SK-N-SH (cell line): ENCODE measurements at regions not wholly inside any gene's neighbourhood (a gene's known extent, or its start where the extent isn't known, plus 50 kb on each side); places are given as distances from the start of the nearest gene placed in this dataset.

Experiments
- CTCF ChIA-PET: fragments of 300-600, 350-600 bp; formaldehyde crosslinking; extraction: SDS; loops from one replicate; lab custom pipeline; 2021; lab: Yijun Ruan, JAX
- POLR2A ChIA-PET: fragments of 350-600 bp; sonication (Branson Sonifier 250); formaldehyde crosslinking; extraction: SDS; loops from one replicate; lab custom pipeline; 2020; ENCODE audit warnings: antibody characterized with exemption, inconsistent platforms; lab: Yijun Ruan, JAX
- DNase-seq: peaks from one replicate; pipeline ENCODE4 v3.0.0; 2012
- H2AFZ ChIP-seq: fragments of 200-600 bp; sonication (generic); 2 replicates; pipeline ENCODE4 v1.8.1; 2016; ENCODE audit warnings: antibody characterized with exemption, mild to moderate bottlenecking, low read depth
- H3F3A ChIP-seq: fragments of 200-600 bp; sonication (generic); replicated peaks from 2 replicates; pipeline ENCODE3; 2016; ENCODE audit warnings: antibody characterized with exemption, mild to moderate bottlenecking; ENCODE audit not compliant: insufficient read depth
- H3K27ac ChIP-seq, 2 experiments: fragments of 200-500 bp in 1 of 2; fragments of 200-600 bp in 1 of 2; sonication (Bioruptor generic) in 1 of 2; sonication (generic), shearing (Covaris generic) in 1 of 2; 2 replicates each; pipeline versions ENCODE4 v1.5.1 to v1.6.1; 2014 to 2016; ENCODE audit warnings: low read depth in 2 of 2, inconsistent platforms in 1 of 2, low read length in 1 of 2, mild to moderate bottlenecking in 1 of 2, mixed read lengths in 1 of 2
- H3K27me3 ChIP-seq: fragments of 200-600 bp; sonication (generic), shearing (Covaris generic); 2 replicates; pipeline ENCODE4 v1.6.1; 2016; ENCODE audit warnings: mixed run types; ENCODE audit not compliant: insufficient read depth
- H3K36me3 ChIP-seq, 2 experiments: fragments of 200-500 bp in 1 of 2; fragments of 200-600 bp in 1 of 2; sonication (Bioruptor generic) in 1 of 2; sonication (generic) in 1 of 2; replicated peaks in 1 of 2; 2 replicates each; pipeline versions ENCODE3 to v1.5.1; 2014 to 2016; ENCODE audit warnings: low read length in 1 of 2, mild to moderate bottlenecking in 1 of 2; ENCODE audit not compliant: insufficient read depth in 2 of 2, control insufficient read depth in 1 of 2
- H3K4me1 ChIP-seq, 2 experiments: fragments of 200-500 bp in 1 of 2; fragments of 200-600 bp in 1 of 2; sonication (Bioruptor generic) in 1 of 2; sonication (generic), shearing (Covaris generic) in 1 of 2; 2 replicates each; pipeline versions ENCODE4 v1.5.1 to v1.6.1; 2014 to 2016; ENCODE audit warnings: low read depth in 1 of 2, low read length in 1 of 2, mixed run types in 1 of 2; ENCODE audit not compliant: insufficient read depth in 2 of 2, control insufficient read depth in 1 of 2
- H3K4me2 ChIP-seq: fragments of 200-600 bp; sonication (generic), shearing (Covaris generic); 2 replicates; pipeline ENCODE4 v1.6.1; 2017; ENCODE audit warnings: mixed run types
- H3K4me3 ChIP-seq, 2 experiments: fragments of 200-500 bp in 1 of 2; fragments of 200-600 bp in 1 of 2; sonication (Bioruptor generic) in 1 of 2; sonication (generic), shearing (Covaris generic) in 1 of 2; 2 replicates each; pipeline versions ENCODE4 v1.5.1 to v1.8.1; 2014 to 2016; ENCODE audit warnings: low read depth in 2 of 2, inconsistent platforms in 1 of 2, low read length in 1 of 2, mild to moderate bottlenecking in 1 of 2, mixed read lengths in 1 of 2, moderate library complexity in 1 of 2
- H3K79me2 ChIP-seq: fragments of 200-600 bp; sonication (generic); 2 replicates; pipeline ENCODE4 v1.8.1; 2017; ENCODE audit warnings: mild to moderate bottlenecking; ENCODE audit not compliant: insufficient read depth
- H3K9ac ChIP-seq: fragments of 200-600 bp; sonication (generic); 2 replicates; pipeline ENCODE4 v1.6.1; 2017; ENCODE audit warnings: mixed run types
- H3K9me2 ChIP-seq: fragments of 200-600 bp; sonication (generic); 2 replicates; pipeline ENCODE4 v1.6.1; 2017; ENCODE audit warnings: mixed run types
- H3K9me3 ChIP-seq: fragments of 200-600 bp; sonication (generic); 2 replicates; pipeline ENCODE4 v1.6.1; 2017; ENCODE audit warnings: mixed run types, mild to moderate bottlenecking, moderate library complexity
- H4K20me1 ChIP-seq: fragments of 200-600 bp; sonication (generic); 2 replicates; pipeline ENCODE4 v1.6.1; 2017; ENCODE audit warnings: mild to moderate bottlenecking, mixed run types; ENCODE audit not compliant: insufficient read depth
- ELF1 ChIP-seq: IDR thresholded peaks from 2 replicates; pipeline ENCODE4 v1.4.0; 2012
- EP300 ChIP-seq, 2 experiments: IDR thresholded peaks; 2 replicates each; pipeline versions ENCODE4 v1.4.0 to v1.6.1; 2012; ENCODE audit warnings: borderline replicate concordance in 1 of 2, low read depth in 1 of 2, low read length in 1 of 2
- EZH2phosphoT487 ChIP-seq: fragments of 200-600 bp; sonication (generic); IDR thresholded peaks from 2 replicates; pipeline ENCODE4 v1.6.1; 2017; ENCODE audit warnings: low read depth, mixed run types, mild to moderate bottlenecking, antibody characterized with exemption, moderate library complexity, borderline replicate concordance
- FOSL2 ChIP-seq: IDR thresholded peaks from 2 replicates; pipeline ENCODE4 v1.4.0; 2012; ENCODE audit warnings: low read depth, mild to moderate bottlenecking, moderate library complexity, borderline replicate concordance
- FOXJ3 ChIP-seq: sonication (generic); formaldehyde crosslinking; IDR thresholded peaks from 2 replicates; pipeline ENCODE4 v1.5.1; 2020; ENCODE audit warnings: mild to moderate bottlenecking, missing genetic modification reagents
- FOXM1 ChIP-seq: IDR thresholded peaks from 2 replicates; pipeline ENCODE4 v1.4.0; 2012; ENCODE audit warnings: low read depth, mild to moderate bottlenecking
- GABPA ChIP-seq: IDR thresholded peaks from 2 replicates; pipeline ENCODE4 v1.4.0; 2012; ENCODE audit warnings: low read depth, mild to moderate bottlenecking
- GATA2 ChIP-seq: sonication (generic); formaldehyde crosslinking; IDR thresholded peaks from 2 replicates; pipeline ENCODE4 v1.5.0; 2020; ENCODE audit warnings: mild to moderate bottlenecking, missing genetic modification reagents
- JUND ChIP-seq: IDR thresholded peaks from 2 replicates; pipeline ENCODE4 v1.4.0; 2012
- MXI1 ChIP-seq: IDR thresholded peaks from 2 replicates; pipeline ENCODE4 v1.6.1; 2012; ENCODE audit warnings: mild to moderate bottlenecking, low read depth, low read length, improper control_type of control experiment
- RAD21 ChIP-seq: IDR thresholded peaks from 2 replicates; pipeline ENCODE4 v1.6.1; 2012; ENCODE audit warnings: mild to moderate bottlenecking, low read length
- RCOR1 ChIP-seq: fragments of 150-350 bp; IDR thresholded peaks from 2 replicates; pipeline ENCODE4 v1.6.1; 2017; ENCODE audit warnings: antibody characterized with exemption, low read length
- SIN3A ChIP-seq: IDR thresholded peaks from 2 replicates; pipeline ENCODE4 v1.6.1; 2012; ENCODE audit warnings: low read depth, mild to moderate bottlenecking, low read length, moderate library complexity, borderline replicate concordance
- SMC3 ChIP-seq: IDR thresholded peaks from 2 replicates; pipeline ENCODE4 v1.6.1; 2012; ENCODE audit warnings: low read depth, low read length, improper control_type of control experiment
- TAF1 ChIP-seq: IDR thresholded peaks from 2 replicates; pipeline ENCODE4 v1.6.1; 2012; ENCODE audit warnings: low read depth, mild to moderate bottlenecking, low read length, moderate library complexity, borderline replicate concordance
- WGBS: methylation state at CpG from one replicate; pipeline ENCODE4 v1.1.6; 2017; ENCODE audit warnings: low lambda C conversion rate; 5-methylcytosine and 5-hydroxymethylcytosine counted together
- TF ChIP-seq, protein P1 (sequence below): IDR thresholded peaks from 2 replicates; pipeline ENCODE4 v1.4.0; 2012; ENCODE audit warnings: low read depth
- TF ChIP-seq, protein P2 (sequence below): IDR thresholded peaks from 2 replicates; pipeline ENCODE4 v1.4.0; 2012; ENCODE audit warnings: low read depth, borderline replicate concordance
- TF ChIP-seq, protein P3 (sequence below): fragments of 150-350 bp; IDR thresholded peaks from 2 replicates; pipeline ENCODE4 v1.6.1; 2017; ENCODE audit warnings: antibody characterized with exemption, low read length, low read depth, borderline replicate concordance
- TF ChIP-seq, protein P4 (sequence below): IDR thresholded peaks from 2 replicates; pipeline ENCODE4 v1.6.1; 2012; ENCODE audit warnings: mild to moderate bottlenecking, low read depth, low read length, moderate library complexity
- TF ChIP-seq, protein P5 (sequence below): fragments of 200-600 bp; sonication (generic); IDR thresholded peaks from 2 replicates; pipeline ENCODE4 v1.6.1; 2017; ENCODE audit warnings: antibody characterized with exemption, mild to moderate bottlenecking, moderate library complexity
- TF ChIP-seq, protein P6 (sequence below): fragments of 150-350 bp; IDR thresholded peaks from 2 replicates; pipeline ENCODE4 v1.6.1; 2016; ENCODE audit warnings: mild to moderate bottlenecking, low read depth, low read length

DNA sequence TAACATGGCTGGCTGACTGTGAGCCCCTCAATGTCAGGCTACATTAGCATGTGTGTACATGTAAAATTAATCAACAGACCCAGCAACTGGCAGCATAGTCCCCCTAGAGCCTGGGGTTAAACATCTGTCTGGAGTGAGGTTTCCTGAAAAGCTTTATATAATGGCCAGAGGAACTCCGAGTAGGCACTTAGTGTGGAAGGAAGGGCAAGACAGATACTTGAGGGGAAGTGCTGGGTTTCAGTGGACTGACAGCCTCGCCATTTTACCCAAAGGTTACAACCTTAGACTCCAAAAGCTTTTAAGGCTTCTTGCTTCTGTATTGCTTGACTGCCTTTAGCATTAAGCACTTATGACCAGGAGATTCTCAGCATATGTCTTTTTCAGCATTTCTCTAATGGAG is 430.8 kb downstream of the FLRT2 start (continued):
- TF ChIP-seq, protein P1, sequence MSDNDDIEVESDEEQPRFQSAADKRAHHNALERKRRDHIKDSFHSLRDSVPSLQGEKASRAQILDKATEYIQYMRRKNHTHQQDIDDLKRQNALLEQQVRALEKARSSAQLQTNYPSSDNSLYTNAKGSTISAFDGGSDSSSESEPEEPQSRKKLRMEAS: no peak
- no peak for TF ChIP-seq SMC3
- TF ChIP-seq, protein P2, sequence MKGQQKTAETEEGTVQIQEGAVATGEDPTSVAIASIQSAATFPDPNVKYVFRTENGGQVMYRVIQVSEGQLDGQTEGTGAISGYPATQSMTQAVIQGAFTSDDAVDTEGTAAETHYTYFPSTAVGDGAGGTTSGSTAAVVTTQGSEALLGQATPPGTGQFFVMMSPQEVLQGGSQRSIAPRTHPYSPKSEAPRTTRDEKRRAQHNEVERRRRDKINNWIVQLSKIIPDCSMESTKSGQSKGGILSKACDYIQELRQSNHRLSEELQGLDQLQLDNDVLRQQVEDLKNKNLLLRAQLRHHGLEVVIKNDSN: no peak
- no peak for TF ChIP-seq FOSL2
- TF ChIP-seq MXI1: no peak
- TF ChIP-seq RCOR1: no peak
- no peak for TF ChIP-seq ELF1
- no peak for TF ChIP-seq EP300 (IDR thresholded peaks at IDR 0.05; ENCODE audit: borderline replicate concordance in 1 of 2, low read depth in 1 of 2, low read length in 1 of 2)
- no peak for TF ChIP-seq EZH2phosphoT487

DNA sequence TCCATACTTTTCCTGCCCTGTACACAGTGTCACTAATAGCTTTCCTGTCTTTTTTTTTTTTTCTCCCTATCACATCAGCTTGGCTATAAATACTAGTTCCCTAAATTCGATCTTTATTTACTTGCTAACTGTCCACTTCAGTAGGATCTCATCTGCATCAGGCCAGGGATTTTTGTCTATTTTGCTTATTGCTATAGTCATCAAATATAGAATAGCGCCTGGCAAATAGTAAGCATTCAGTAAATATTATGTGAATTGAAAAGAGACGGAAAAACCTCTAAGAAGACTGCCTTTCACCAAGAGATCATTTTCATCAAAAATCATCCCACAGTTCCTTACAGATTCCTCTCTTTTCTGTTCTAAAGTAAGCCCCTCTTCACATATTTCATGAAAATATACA is 429.1 kb downstream of the FLRT2 start:
- no peaks in the 10 kb centered on the region for H3K4me1 ChIP-seq
- 7% methylated on average over 3 of the region's 3 CpGs for WGBS

More for the DNA sequence above, 429.1 kb downstream of the FLRT2 start:
- Histone ChIP-seq H4K20me1 (no peaks in the 10 kb centered on the region), H3K9me3 (no peaks in the 10 kb centered on the region), H3K9ac (no peak overlapping the region), H3K9me2 (no peaks in the 10 kb centered on the region), H3K4me3 (no peak overlapping the region), H2AFZ (no peak overlapping the region), H3F3A (no peaks in the 10 kb centered on the region), H3K4me2 (no peak overlapping the region), H3K79me2 (no peaks in the 10 kb centered on the region), H3K27me3 (peaks cover 4% of the 10 kb centered on the region; the same call in 1 of the 2 replicates), H3K36me3 (no peaks in the 10 kb centered on the region), H3K27ac (no peak overlapping the region)
- DNase-seq: no peak
- TF ChIP-seq, protein P3, sequence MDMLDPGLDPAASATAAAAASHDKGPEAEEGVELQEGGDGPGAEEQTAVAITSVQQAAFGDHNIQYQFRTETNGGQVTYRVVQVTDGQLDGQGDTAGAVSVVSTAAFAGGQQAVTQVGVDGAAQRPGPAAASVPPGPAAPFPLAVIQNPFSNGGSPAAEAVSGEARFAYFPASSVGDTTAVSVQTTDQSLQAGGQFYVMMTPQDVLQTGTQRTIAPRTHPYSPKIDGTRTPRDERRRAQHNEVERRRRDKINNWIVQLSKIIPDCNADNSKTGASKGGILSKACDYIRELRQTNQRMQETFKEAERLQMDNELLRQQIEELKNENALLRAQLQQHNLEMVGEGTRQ: no peak
- TF ChIP-seq, protein P4, sequence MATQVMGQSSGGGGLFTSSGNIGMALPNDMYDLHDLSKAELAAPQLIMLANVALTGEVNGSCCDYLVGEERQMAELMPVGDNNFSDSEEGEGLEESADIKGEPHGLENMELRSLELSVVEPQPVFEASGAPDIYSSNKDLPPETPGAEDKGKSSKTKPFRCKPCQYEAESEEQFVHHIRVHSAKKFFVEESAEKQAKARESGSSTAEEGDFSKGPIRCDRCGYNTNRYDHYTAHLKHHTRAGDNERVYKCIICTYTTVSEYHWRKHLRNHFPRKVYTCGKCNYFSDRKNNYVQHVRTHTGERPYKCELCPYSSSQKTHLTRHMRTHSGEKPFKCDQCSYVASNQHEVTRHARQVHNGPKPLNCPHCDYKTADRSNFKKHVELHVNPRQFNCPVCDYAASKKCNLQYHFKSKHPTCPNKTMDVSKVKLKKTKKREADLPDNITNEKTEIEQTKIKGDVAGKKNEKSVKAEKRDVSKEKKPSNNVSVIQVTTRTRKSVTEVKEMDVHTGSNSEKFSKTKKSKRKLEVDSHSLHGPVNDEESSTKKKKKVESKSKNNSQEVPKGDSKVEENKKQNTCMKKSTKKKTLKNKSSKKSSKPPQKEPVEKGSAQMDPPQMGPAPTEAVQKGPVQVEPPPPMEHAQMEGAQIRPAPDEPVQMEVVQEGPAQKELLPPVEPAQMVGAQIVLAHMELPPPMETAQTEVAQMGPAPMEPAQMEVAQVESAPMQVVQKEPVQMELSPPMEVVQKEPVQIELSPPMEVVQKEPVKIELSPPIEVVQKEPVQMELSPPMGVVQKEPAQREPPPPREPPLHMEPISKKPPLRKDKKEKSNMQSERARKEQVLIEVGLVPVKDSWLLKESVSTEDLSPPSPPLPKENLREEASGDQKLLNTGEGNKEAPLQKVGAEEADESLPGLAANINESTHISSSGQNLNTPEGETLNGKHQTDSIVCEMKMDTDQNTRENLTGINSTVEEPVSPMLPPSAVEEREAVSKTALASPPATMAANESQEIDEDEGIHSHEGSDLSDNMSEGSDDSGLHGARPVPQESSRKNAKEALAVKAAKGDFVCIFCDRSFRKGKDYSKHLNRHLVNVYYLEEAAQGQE: no peak
- no peak for TF ChIP-seq GABPA
- TF ChIP-seq JUND: no peak
- TF ChIP-seq RCOR1: no peak
- TF ChIP-seq GATA2 (CRISPR knock-in tag): no peak
- no peak for TF ChIP-seq RAD21
- no peak for TF ChIP-seq FOSL2
- no peak for TF ChIP-seq FOXM1
- TF ChIP-seq, protein P5, sequence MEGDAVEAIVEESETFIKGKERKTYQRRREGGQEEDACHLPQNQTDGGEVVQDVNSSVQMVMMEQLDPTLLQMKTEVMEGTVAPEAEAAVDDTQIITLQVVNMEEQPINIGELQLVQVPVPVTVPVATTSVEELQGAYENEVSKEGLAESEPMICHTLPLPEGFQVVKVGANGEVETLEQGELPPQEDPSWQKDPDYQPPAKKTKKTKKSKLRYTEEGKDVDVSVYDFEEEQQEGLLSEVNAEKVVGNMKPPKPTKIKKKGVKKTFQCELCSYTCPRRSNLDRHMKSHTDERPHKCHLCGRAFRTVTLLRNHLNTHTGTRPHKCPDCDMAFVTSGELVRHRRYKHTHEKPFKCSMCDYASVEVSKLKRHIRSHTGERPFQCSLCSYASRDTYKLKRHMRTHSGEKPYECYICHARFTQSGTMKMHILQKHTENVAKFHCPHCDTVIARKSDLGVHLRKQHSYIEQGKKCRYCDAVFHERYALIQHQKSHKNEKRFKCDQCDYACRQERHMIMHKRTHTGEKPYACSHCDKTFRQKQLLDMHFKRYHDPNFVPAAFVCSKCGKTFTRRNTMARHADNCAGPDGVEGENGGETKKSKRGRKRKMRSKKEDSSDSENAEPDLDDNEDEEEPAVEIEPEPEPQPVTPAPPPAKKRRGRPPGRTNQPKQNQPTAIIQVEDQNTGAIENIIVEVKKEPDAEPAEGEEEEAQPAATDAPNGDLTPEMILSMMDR: no peak
- TF ChIP-seq, protein P6, sequence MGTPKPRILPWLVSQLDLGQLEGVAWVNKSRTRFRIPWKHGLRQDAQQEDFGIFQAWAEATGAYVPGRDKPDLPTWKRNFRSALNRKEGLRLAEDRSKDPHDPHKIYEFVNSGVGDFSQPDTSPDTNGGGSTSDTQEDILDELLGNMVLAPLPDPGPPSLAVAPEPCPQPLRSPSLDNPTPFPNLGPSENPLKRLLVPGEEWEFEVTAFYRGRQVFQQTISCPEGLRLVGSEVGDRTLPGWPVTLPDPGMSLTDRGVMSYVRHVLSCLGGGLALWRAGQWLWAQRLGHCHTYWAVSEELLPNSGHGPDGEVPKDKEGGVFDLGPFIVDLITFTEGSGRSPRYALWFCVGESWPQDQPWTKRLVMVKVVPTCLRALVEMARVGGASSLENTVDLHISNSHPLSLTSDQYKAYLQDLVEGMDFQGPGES: no peak
- TF ChIP-seq SIN3A: no peak
- no peak for TF ChIP-seq EZH2phosphoT487
- TF ChIP-seq, protein P1: no peak
- TF ChIP-seq FOXJ3 (CRISPR knock-in tag): no peak
- TF ChIP-seq TAF1: no peak
- ChIA-PET POLR2A (no interaction called here), CTCF (no interaction called here)
